ENCODE measurements at regions not wholly inside any gene's neighbourhood (a gene's known extent, or its start where the extent isn't known, plus 50 kb on each side); places are given as distances from the start of the nearest gene placed in this dataset.

DNA sequence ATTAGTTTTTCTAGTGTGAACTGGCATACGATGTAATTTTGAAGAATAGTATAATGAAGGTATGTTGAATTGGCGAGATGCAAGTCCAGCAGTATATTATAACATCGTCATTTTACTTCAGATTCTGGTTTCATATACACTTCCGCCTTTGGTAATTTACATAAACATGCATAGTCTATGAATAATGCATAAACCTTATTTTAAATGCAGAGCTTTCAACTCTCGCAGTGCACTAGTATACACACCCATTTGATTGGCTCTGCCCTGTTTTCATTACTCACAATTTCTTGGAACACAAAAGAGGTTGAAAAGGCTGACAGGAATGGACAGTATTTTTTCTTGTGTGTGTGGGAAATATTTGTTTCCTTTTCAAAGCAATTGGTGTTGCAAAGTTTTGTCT is 128.9 kb upstream of the CCNH start:
- Histone ChIP-seq H3K27me3 (no peaks in the 10 kb centered on the region), H3K36me3 (no peaks in the 10 kb centered on the region), H3K4me1 (peaks cover 0 to 10% (median 0%) of the 10 kb centered on the region in 4 donors), H3K4me3 (no peak overlapping the region), H3K27ac (no peak overlapping the region), H3K9me3 (no peaks in the 10 kb centered on the region)
- in situ Hi-C loops (cut with MboI; ENCODE audit: low pct_ligation_motif_present in 1 of 4, low pct_unique_long_range_greater_than_20kb in 1 of 4, low sequenced_read_pairs in 3 of 4): no loop called here
- intact Hi-C loops (cut with DNase I; ENCODE audit: low total_unique reads): no loop called here
- DNase-seq: no peak
- TF ChIP-seq POLR2AphosphoS5 (IDR thresholded peaks at IDR 0.05) (no peak), POLR2A (IDR thresholded peaks at IDR 0.05) (no peak), EP300 (IDR thresholded peaks at IDR 0.05; ENCODE audit: low read depth) (no peak)
- TF ChIP-seq, protein P1, sequence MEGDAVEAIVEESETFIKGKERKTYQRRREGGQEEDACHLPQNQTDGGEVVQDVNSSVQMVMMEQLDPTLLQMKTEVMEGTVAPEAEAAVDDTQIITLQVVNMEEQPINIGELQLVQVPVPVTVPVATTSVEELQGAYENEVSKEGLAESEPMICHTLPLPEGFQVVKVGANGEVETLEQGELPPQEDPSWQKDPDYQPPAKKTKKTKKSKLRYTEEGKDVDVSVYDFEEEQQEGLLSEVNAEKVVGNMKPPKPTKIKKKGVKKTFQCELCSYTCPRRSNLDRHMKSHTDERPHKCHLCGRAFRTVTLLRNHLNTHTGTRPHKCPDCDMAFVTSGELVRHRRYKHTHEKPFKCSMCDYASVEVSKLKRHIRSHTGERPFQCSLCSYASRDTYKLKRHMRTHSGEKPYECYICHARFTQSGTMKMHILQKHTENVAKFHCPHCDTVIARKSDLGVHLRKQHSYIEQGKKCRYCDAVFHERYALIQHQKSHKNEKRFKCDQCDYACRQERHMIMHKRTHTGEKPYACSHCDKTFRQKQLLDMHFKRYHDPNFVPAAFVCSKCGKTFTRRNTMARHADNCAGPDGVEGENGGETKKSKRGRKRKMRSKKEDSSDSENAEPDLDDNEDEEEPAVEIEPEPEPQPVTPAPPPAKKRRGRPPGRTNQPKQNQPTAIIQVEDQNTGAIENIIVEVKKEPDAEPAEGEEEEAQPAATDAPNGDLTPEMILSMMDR (IDR thresholded peaks at IDR 0.05): no peak
- 62 to 69% methylated on average over 5 of the region's 5 CpGs for WGBS, 2 donors (ENCODE audit: low coverage in 1 of 2)

DNA sequence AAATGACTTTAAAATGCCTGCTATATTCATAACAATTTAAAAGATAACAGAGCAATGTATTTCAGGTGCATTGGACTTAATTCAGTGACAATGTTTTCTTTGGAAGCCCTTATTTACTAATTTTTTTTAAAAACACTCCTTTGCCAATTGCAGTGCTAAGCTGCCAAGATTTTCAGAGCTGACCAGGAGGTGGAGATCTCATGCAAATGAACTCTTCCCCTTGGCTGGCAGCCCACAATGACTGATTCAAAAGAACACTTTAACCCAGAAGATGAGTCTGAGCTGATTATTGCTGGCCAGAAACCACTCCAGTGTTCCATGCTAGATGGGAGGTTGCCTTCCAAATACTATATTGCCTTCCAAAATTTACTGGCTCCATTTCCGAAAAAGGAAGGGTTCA is 128.3 kb upstream of the CCNH start:
- Histone ChIP-seq H3K36me3 (no peaks in the 10 kb centered on the region), H3K9me3 (no peaks in the 10 kb centered on the region), H3K27me3 (no peaks in the 10 kb centered on the region), H3K27ac (no peak overlapping the region), H3K4me3 (no peak overlapping the region), H3K4me1 (peaks cover 0 to 10% (median 0%) of the 10 kb centered on the region in 4 donors)
- peak; percentile 36 for DNase-seq
- in situ Hi-C loops (cut with MboI; ENCODE audit: low pct_ligation_motif_present in 1 of 4, low pct_unique_long_range_greater_than_20kb in 1 of 4, low sequenced_read_pairs in 3 of 4) (no loop called here), intact Hi-C loops (cut with DNase I; ENCODE audit: low total_unique reads) (no loop called here)
- 14 to 38% methylated on average over 1 of the region's 1 CpG for WGBS, 2 donors (ENCODE audit: low coverage in 1 of 2)
- TF ChIP-seq, protein P1 (IDR thresholded peaks at IDR 0.05): no peak
- TF ChIP-seq POLR2A (IDR thresholded peaks at IDR 0.05) (no peak), POLR2AphosphoS5 (IDR thresholded peaks at IDR 0.05) (no peak), EP300 (IDR thresholded peaks at IDR 0.05; ENCODE audit: low read depth) (no peak)

DNA sequence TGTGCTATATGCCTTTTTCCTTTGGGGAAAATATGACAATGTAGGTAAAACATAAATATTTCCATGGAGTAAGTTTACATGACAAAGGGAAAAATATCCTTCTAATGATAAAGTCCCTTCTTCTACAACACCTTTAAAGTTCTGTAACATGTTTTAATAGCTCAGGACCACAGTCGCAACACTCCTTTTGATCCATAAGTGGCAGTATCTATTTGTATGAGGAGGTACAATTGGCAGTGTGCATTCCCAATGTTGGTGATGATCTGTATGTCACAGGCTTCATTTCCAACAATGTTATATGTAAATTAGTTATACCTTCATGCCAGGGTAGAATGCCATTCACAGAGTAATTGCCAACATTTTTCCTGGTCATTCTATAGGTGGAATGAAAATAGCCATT is 127.1 kb upstream of the CCNH start:
- no peaks in the 10 kb centered on the region for H3K9me3 ChIP-seq
- H3K4me1 ChIP-seq: peaks cover 0 to 10% (median 0%) of the 10 kb centered on the region in 4 donors
- no peaks in the 10 kb centered on the region for H3K27me3 ChIP-seq
- no peak for TF ChIP-seq POLR2A (IDR thresholded peaks at IDR 0.05)
- no peak for TF ChIP-seq EP300 (IDR thresholded peaks at IDR 0.05; ENCODE audit: low read depth)
- TF ChIP-seq, protein P1 (IDR thresholded peaks at IDR 0.05): no peak
- no peak for TF ChIP-seq POLR2AphosphoS5 (IDR thresholded peaks at IDR 0.05)
- H3K36me3 ChIP-seq: no peaks in the 10 kb centered on the region
- H3K27ac ChIP-seq: no peak overlapping the region
- no peak overlapping the region for H3K4me3 ChIP-seq
- no peak for DNase-seq
- in situ Hi-C loops (cut with MboI; ENCODE audit: low pct_ligation_motif_present in 1 of 4, low pct_unique_long_range_greater_than_20kb in 1 of 4, low sequenced_read_pairs in 3 of 4) (no loop called here), intact Hi-C loops (cut with DNase I; ENCODE audit: low total_unique reads) (no loop called here)
- WGBS, 2 donors (ENCODE audit: low coverage in 1 of 2): 63 to 65% methylated on average over 1 of the region's 1 CpG

DNA sequence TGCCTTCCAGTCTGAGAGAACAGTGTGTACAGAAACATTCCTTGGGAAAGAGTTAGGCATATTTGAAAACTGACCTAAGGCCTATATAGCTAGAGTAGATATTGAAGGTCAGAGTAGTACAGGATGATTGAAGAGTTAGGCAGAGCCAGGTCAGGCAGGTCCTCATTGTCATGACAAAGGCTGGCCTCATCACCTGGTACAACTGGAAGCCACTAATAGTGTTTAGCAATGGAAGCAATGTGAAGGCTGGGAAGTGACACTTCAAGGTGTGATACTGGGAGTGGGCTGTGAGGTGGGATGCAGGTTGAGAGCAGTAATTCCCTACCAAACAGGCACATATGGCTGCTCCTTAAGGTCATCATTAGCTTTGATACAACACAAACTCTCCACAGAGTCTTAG is 123.6 kb upstream of the CCNH start:
- no peak overlapping the region for H3K4me3 ChIP-seq
- intact Hi-C loops (cut with DNase I; ENCODE audit: low total_unique reads): no loop called here
- H3K4me1 ChIP-seq: peaks cover 0 to 6% (median 0%) of the 10 kb centered on the region in 4 donors
- TF ChIP-seq POLR2AphosphoS5 (IDR thresholded peaks at IDR 0.05) (no peak), EP300 (IDR thresholded peaks at IDR 0.05; ENCODE audit: low read depth) (no peak), POLR2A (IDR thresholded peaks at IDR 0.05) (no peak)
- TF ChIP-seq, protein P1 (IDR thresholded peaks at IDR 0.05): no peak
- DNase-seq: no peak
- no peaks in the 10 kb centered on the region for H3K27me3 ChIP-seq
- H3K27ac ChIP-seq: no peak overlapping the region
- H3K36me3 ChIP-seq: no peaks in the 10 kb centered on the region
- no peaks in the 10 kb centered on the region for H3K9me3 ChIP-seq
- in situ Hi-C loops (cut with MboI; ENCODE audit: low pct_ligation_motif_present in 1 of 4, low pct_unique_long_range_greater_than_20kb in 1 of 4, low sequenced_read_pairs in 3 of 4): no loop called here
